Stomach smooth muscle (tissue), 2 donors: ENCODE measurements at regions not wholly inside any gene's neighbourhood (a gene's known extent, or its start where the extent isn't known, plus 50 kb on each side); places are given as distances from the start of the nearest gene placed in this dataset.

ENCODE experiments used
- H3K27ac ChIP-seq: one replicate; pipeline ENCODE4 v1.7.0; 2013; ENCODE audit warnings: mild to moderate bottlenecking, low read length, inconsistent platforms
- H3K27me3 ChIP-seq, 2 donors: one replicate each; pipeline ENCODE4 v1.7.0; 2013; ENCODE audit warnings: low read length in 2 of 2; ENCODE audit not compliant: insufficient read depth in 2 of 2, control insufficient read depth in 1 of 2
- H3K36me3 ChIP-seq, 2 donors: one replicate each; pipeline ENCODE4 v1.7.0; 2013; ENCODE audit warnings: low read length in 2 of 2; ENCODE audit not compliant: control insufficient read depth in 2 of 2, insufficient read depth in 2 of 2
- H3K4me1 ChIP-seq: one replicate; pipeline ENCODE4 v1.7.0; 2013; ENCODE audit warnings: low read length; ENCODE audit not compliant: control insufficient read depth, insufficient read depth
- H3K4me3 ChIP-seq, 2 donors: one replicate each; pipeline ENCODE4 v1.7.0; 2013; ENCODE audit warnings: low read length in 2 of 2
- H3K9ac ChIP-seq, 2 donors: one replicate each; pipeline ENCODE4 v1.7.0; 2013; ENCODE audit warnings: low read length in 2 of 2, mild to moderate bottlenecking in 1 of 2
- H3K9me3 ChIP-seq, 2 donors: one replicate each; pipeline ENCODE4 v1.7.0; 2013; ENCODE audit warnings: low read length in 2 of 2; ENCODE audit not compliant: control insufficient read depth in 2 of 2
- donor health status: healthy.
- donor health status: Pancreatic carcinoma.

DNA sequence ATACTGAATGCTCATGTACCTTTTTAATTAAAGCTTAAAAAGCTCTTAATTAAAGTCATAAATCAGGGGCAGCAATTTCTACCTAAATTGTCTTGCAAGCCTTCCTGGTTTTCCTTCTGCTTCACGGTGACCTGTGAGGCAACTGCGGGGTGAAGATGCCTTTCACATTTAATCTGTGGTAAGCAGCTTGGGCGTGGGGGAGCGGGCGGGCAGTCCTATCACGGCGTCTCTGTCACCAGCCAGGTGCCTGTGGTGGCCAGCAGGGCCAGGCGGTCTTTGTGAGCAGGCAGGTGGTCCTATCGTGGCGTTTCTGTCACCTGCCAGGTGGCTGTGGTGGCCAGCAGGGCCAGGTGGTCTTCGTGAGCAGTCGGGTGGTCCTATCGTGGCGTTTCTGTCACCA is 269.2 kb upstream of the PPP2R2D start:
- Histone ChIP-seq H3K36me3 (no peaks in the 10 kb centered on the region), H3K27me3 (no peaks in the 10 kb centered on the region), H3K27ac (no peak overlapping the region), H3K9me3 (peaks cover 4 to 5% of the 10 kb centered on the region in 2 donors), H3K4me1 (no peaks in the 10 kb centered on the region), H3K9ac (no peak overlapping the region), H3K4me3 (no peak overlapping the region)

DNA sequence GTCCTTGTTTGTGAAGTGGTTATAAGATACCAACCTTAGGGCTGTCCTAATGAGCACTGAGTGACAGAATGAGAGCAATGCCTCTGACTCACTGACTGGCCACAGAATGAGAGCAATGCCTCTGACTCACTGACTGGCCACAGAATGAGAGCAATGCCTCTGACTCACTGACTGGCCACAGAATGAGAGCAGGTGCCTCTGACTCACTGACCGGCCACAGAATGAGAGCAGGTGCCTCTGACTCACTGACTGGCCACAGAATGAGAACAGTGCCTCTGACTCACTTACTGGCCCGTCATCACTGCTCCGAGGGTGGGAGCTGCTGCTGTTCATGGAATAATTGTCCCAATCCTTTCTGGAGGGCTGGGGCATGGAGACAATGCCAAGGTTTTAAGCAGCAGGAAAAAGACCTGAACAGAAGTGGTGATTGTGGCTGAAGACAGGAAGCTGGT is 265.2 kb upstream of the PPP2R2D start:
- no peaks in the 10 kb centered on the region for H3K27me3 ChIP-seq
- no peak overlapping the region for H3K27ac ChIP-seq
- no peaks in the 10 kb centered on the region for H3K4me1 ChIP-seq
- no peak overlapping the region for H3K9ac ChIP-seq
- peaks cover 8 to 16% of the 10 kb centered on the region in 2 donors for H3K9me3 ChIP-seq
- no peak overlapping the region for H3K4me3 ChIP-seq
- H3K36me3 ChIP-seq: no peaks in the 10 kb centered on the region

GRCh38 chr10:131636116-131636515 is 264.7 kb upstream of the PPP2R2D start:
- H3K9me3 ChIP-seq: peaks cover 8 to 16% of the 10 kb centered on the region in 2 donors

DNA sequence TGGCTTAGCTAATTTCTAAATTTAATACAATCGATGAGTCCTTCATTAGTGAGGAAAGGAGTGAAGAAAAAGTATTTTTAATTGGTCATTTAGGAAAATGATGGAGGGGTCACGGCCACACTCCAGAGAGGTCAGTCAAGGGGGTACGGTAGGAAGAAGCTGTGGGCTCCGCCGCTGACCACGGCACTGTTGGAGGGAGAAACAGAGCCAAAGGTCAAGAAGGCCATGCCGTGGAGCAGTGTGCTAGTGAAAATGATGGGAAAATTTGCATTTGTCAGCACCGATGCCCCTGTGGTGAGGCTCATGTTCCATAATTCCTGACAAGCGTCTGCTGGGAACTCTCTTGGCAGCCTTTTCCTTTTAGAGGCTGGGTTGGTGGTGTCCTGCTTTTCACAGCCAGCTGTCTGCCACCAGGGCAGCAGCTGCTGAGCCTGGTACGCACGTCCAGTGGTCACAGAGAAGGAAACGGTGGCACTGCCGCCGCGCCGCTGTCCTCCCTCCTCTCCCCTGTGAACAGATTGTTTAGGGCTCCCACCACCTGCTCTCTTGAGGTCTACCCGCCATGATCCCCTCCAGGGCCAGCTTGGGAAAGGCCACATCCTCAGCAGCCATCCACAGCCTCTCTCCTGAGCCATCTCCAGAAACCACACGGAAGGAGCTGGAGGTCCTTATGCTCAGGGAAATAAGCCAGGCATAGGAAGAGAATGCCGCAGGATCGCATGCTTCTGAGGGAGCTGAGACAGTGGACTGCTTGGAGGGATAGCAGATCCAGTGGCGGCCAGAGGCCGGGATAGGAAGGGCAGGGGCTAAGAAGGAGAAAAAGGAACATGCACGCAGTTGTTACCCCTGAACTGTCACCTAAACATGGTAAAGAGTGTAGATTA is 263.7 kb upstream of the PPP2R2D start:
- Histone ChIP-seq H3K27ac (no peak overlapping the region), H3K36me3 (no peaks in the 10 kb centered on the region), H3K4me3 (no peak overlapping the region), H3K9ac (no peak overlapping the region), H3K9me3 (peaks cover 8 to 16% of the 10 kb centered on the region in 2 donors), H3K4me1 (no peaks in the 10 kb centered on the region), H3K27me3 (no peaks in the 10 kb centered on the region)

More at GRCh38 chr10:131636116-131636515, 264.7 kb upstream of the PPP2R2D start:
- H3K27me3 ChIP-seq: no peaks in the 10 kb centered on the region
- no peaks in the 10 kb centered on the region for H3K36me3 ChIP-seq
- H3K4me1 ChIP-seq: no peaks in the 10 kb centered on the region
- H3K9ac ChIP-seq: no peak overlapping the region
- no peak overlapping the region for H3K4me3 ChIP-seq
- H3K27ac ChIP-seq: no peak overlapping the region

- no peaks in the 10 kb centered on the region for H3K36me3 ChIP-seq
Observed at GRCh38 chr10:131638049-131638879, 262.5 kb upstream of the PPP2R2D start.

GRCh38 chr10:131638880-131639278 is 261.9 kb upstream of the PPP2R2D start:
- H3K27ac ChIP-seq: no peak overlapping the region
- H3K4me1 ChIP-seq: no peaks in the 10 kb centered on the region
- no peak overlapping the region for H3K4me3 ChIP-seq
- H3K27me3 ChIP-seq: no peaks in the 10 kb centered on the region
- peaks cover 6 to 16% of the 10 kb centered on the region in 2 donors for H3K9me3 ChIP-seq
- H3K9ac ChIP-seq: no peak overlapping the region
- no peaks in the 10 kb centered on the region for H3K36me3 ChIP-seq

More at GRCh38 chr10:131638049-131638879, 262.5 kb upstream of the PPP2R2D start:
- Histone ChIP-seq H3K27ac (no peak overlapping the region), H3K9ac (no peak overlapping the region), H3K9me3 (peaks cover 6 to 16% of the 10 kb centered on the region in 2 donors), H3K4me3 (no peak overlapping the region), H3K4me1 (no peaks in the 10 kb centered on the region), H3K27me3 (no peaks in the 10 kb centered on the region)

GRCh38 chr10:131640045-131640644 is 260.7 kb upstream of the PPP2R2D start:
- Histone ChIP-seq H3K27me3 (no peaks in the 10 kb centered on the region), H3K27ac (no peak overlapping the region), H3K4me1 (no peaks in the 10 kb centered on the region), H3K36me3 (no peaks in the 10 kb centered on the region), H3K9me3 (peaks cover 6 to 16% of the 10 kb centered on the region in 2 donors), H3K4me3 (no peak overlapping the region), H3K9ac (no peak overlapping the region)

- no peaks in the 10 kb centered on the region for H3K27me3 ChIP-seq
- H3K9ac ChIP-seq: no peak overlapping the region
- no peaks in the 10 kb centered on the region for H3K36me3 ChIP-seq
- H3K27ac ChIP-seq: no peak overlapping the region
- no peak overlapping the region for H3K4me3 ChIP-seq
- peaks cover 6 to 16% of the 10 kb centered on the region in 2 donors for H3K9me3 ChIP-seq
- no peaks in the 10 kb centered on the region for H3K4me1 ChIP-seq
Observed at GRCh38 chr10:131641231-131641630, 259.6 kb upstream of the PPP2R2D start.

GRCh38 chr10:131641898-131642297 is 258.9 kb upstream of the PPP2R2D start:
- no peaks in the 10 kb centered on the region for H3K36me3 ChIP-seq

DNA sequence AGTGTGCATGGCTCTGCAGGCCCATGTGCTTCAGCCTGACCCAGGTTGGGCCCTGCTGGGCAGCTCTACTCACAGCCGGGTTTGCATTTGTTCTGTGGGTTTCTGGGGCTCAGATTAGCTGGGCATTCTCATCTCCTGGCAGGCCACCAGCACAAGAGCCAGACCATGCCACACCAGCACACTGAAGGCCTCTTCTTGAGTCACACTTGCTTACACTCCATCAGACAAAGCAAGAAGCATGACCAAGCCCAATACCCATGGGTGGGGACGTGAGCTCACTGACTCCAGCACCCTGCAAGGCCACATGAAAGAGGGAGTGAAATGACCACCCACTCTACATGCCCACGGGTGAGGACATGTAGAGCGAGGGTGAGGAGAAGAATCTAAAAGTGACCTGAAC is 257.8 kb upstream of the PPP2R2D start:
- Histone ChIP-seq H3K4me3 (no peak overlapping the region), H3K36me3 (no peaks in the 10 kb centered on the region), H3K9me3 (peaks cover 6 to 16% of the 10 kb centered on the region in 2 donors), H3K4me1 (no peaks in the 10 kb centered on the region), H3K27me3 (no peaks in the 10 kb centered on the region), H3K27ac (no peak overlapping the region), H3K9ac (no peak overlapping the region)

More at GRCh38 chr10:131641898-131642297, 258.9 kb upstream of the PPP2R2D start:
- no peak overlapping the region for H3K9ac ChIP-seq
- H3K4me3 ChIP-seq: no peak overlapping the region
- H3K9me3 ChIP-seq: peaks cover 6 to 16% of the 10 kb centered on the region in 2 donors
- H3K27me3 ChIP-seq: no peaks in the 10 kb centered on the region
- H3K4me1 ChIP-seq: no peaks in the 10 kb centered on the region
- no peak overlapping the region for H3K27ac ChIP-seq
